ENCODE measurements at regions not wholly inside any gene's neighbourhood (a gene's known extent, or its start where the extent isn't known, plus 50 kb on each side); places are given as distances from the start of the nearest gene placed in this dataset.

GRCh38 chr14:96639550-96639949 lies 137.4 kb downstream of the PAPOLA start:
- no peak overlapping the region for H3K4me2 ChIP-seq (ENCODE audit: insufficient read depth in 1 of 2, low read depth in 2 of 2, low read length in 2 of 2)
- H3K18ac ChIP-seq (ENCODE audit: extremely low read depth, low read length) = no peak overlapping the region
- H2BK20ac ChIP-seq (ENCODE audit: low read length) = no peak overlapping the region
- H3K36me3 ChIP-seq (ENCODE audit: control insufficient read depth in 2 of 4, insufficient read depth in 4 of 4, low read length in 3 of 4) = no peaks in the 10 kb centered on the region
- H3K79me1 ChIP-seq (ENCODE audit: low read depth, low read length) = no peaks in the 10 kb centered on the region
- H3K27me3 ChIP-seq (replicated peaks in 1 of 4; ENCODE audit: control insufficient read depth in 3 of 4, extremely low read depth in 1 of 4, insufficient read depth in 3 of 4, low read length in 3 of 4) = no peaks in the 10 kb centered on the region
- H3K56ac ChIP-seq (replicated peaks; ENCODE audit: insufficient read length, low read depth, low read length) = no peak overlapping the region
- H2BK12ac ChIP-seq (ENCODE audit: low read depth, low read length) = no peak overlapping the region
- H3K79me2 ChIP-seq (ENCODE audit: control insufficient read depth in 1 of 2, insufficient read depth in 2 of 2, low read length in 2 of 2) = no peaks in the 10 kb centered on the region
- H3K14ac ChIP-seq (ENCODE audit: insufficient read length) = no peak overlapping the region
- H2BK120ac ChIP-seq (replicated peaks; ENCODE audit: low read depth, low read length) = no peak overlapping the region
- no peak overlapping the region for H4K91ac ChIP-seq (replicated peaks; ENCODE audit: insufficient read length, low read length)
- no peaks in the 10 kb centered on the region for H3K4me1 ChIP-seq (replicated peaks in 1 of 4; ENCODE audit: control insufficient read depth in 3 of 4, insufficient read depth in 4 of 4, low read length in 3 of 4)
- H2AFZ ChIP-seq (ENCODE audit: low read length) = no peak overlapping the region
- H3K23me2 ChIP-seq (ENCODE audit: low read depth, low read length) = no peaks in the 10 kb centered on the region
- H3K9ac ChIP-seq (replicated peaks in 1 of 4; ENCODE audit: extremely low read depth in 1 of 4, low read depth in 3 of 4, low read length in 3 of 4) = no peak overlapping the region
- no peak overlapping the region for H3K27ac ChIP-seq (ENCODE audit: low read depth, low read length)
- no peak overlapping the region for H4K8ac ChIP-seq (ENCODE audit: extremely low read depth, insufficient read depth, low read length)
- H3K4me3 ChIP-seq (ENCODE audit: extremely low read depth in 1 of 4, insufficient read depth in 2 of 4, low read depth in 3 of 4, low read length in 4 of 4) = no peak overlapping the region
- no peak overlapping the region for H3K4ac ChIP-seq (replicated peaks; ENCODE audit: insufficient read length, low read depth, low read length)
- no peaks in the 10 kb centered on the region for H4K20me1 ChIP-seq (replicated peaks in 1 of 2; ENCODE audit: control insufficient read depth in 1 of 2, insufficient read depth in 2 of 2, low read length in 2 of 2)
- H2BK5ac ChIP-seq (ENCODE audit: low read depth, low read length) = no peak overlapping the region
- no peak overlapping the region for H4K5ac ChIP-seq (ENCODE audit: insufficient read length, low read depth, low read length)
- H3K9me3 ChIP-seq (ENCODE audit: insufficient read depth in 2 of 2, low read depth in 1 of 2, low read length in 1 of 2) = no peaks in the 10 kb centered on the region
- no peak overlapping the region for H2AK5ac ChIP-seq (ENCODE audit: low read depth, low read length)
- DNase-seq (ENCODE audit: low read depth in 1 of 2, low spot score in 2 of 2) = peak in 1 of 2 experiments; percentile 28
- no peak overlapping the region for H2BK15ac ChIP-seq (ENCODE audit: low read length)
- no peak overlapping the region for H3K23ac ChIP-seq (ENCODE audit: insufficient read length)
- ChIA-PET POLR2A (ENCODE audit: partially characterized antibody) (no interaction called here), CTCF (ENCODE audit: partially characterized antibody) (interaction anchor here (1.0 to 1.1 kb wide), 2 partner anchors 27 to 55 kb away, joined by 3 read pairs; no protein-coding TSS in a partner anchor)
- no peak for FAIRE-seq
- 92% methylated on average over 8 of the region's 8 CpGs; no CpG with 5 or more reads in 1 of the 2 experiments for WGBS, 2 experiments (ENCODE audit: extremely low coverage in 1 of 2, insufficient coverage in 1 of 2, insufficient read length in 1 of 2, insufficient replicate concordance in 2 of 2, low coverage in 1 of 2, low lambda C conversion rate in 2 of 2, missing lambda C conversion rate in 1 of 2)
- no peak for TF ChIP-seq HDAC2 (IDR thresholded peaks at IDR 0.05; ENCODE audit: borderline replicate concordance in 1 of 2, low read depth in 2 of 2, low read length in 2 of 2)
- TF ChIP-seq SIRT6 (IDR thresholded peaks at IDR 0.05; ENCODE audit: low read length) = no peak
